Endodermal cell (in vitro differentiated cells): ENCODE measurements at regions not wholly inside any gene's neighbourhood (a gene's known extent, or its start where the extent isn't known, plus 50 kb on each side); places are given as distances from the start of the nearest gene placed in this dataset.

Experiments used
- DNase-seq: peaks from one replicate; pipeline ENCODE4 v3.0.0-alpha.2; 2017
- H3K27ac ChIP-seq: 2 replicates; pipeline ENCODE4 v1.5.1; 2013; ENCODE audit warnings: mild to moderate bottlenecking, low read depth, low read length, moderate library complexity
- H3K27me3 ChIP-seq: 2 replicates; pipeline ENCODE4 v1.6.1; 2013; ENCODE audit warnings: mild to moderate bottlenecking, low read length, moderate library complexity; ENCODE audit not compliant: insufficient read depth, control insufficient read depth, poor library complexity, severe bottlenecking
- H3K36me3 ChIP-seq: 2 replicates; pipeline ENCODE4 v1.7.0; 2013; ENCODE audit warnings: mild to moderate bottlenecking, low read length, moderate library complexity; ENCODE audit not compliant: control insufficient read depth, insufficient read depth
- H3K4me1 ChIP-seq: one replicate; pipeline ENCODE4 v1.7.0; 2013; ENCODE audit warnings: low read length; ENCODE audit not compliant: control insufficient read depth, insufficient read depth
- H3K4me3 ChIP-seq: 2 replicates; pipeline ENCODE4 v1.5.1; 2013; ENCODE audit warnings: mild to moderate bottlenecking, low read length, moderate library complexity
- H3K9ac ChIP-seq: 2 replicates; pipeline ENCODE4 v1.6.1; 2013; ENCODE audit warnings: mild to moderate bottlenecking, low read length, moderate library complexity; ENCODE audit not compliant: poor library complexity, severe bottlenecking; ENCODE audit errors: extremely low read depth
- H3K9me3 ChIP-seq: 2 replicates; pipeline ENCODE4 v1.6.1; 2013; ENCODE audit warnings: mild to moderate bottlenecking, low read length, moderate library complexity; ENCODE audit not compliant: control insufficient read depth
- H3K27ac Mint-ChIP-seq: 2 replicates; pipeline ENCODE4 v1.8.0; 2020; ENCODE audit warnings: mixed read lengths
- H3K27me3 Mint-ChIP-seq: 2 replicates; pipeline ENCODE4 v1.8.0; 2021; ENCODE audit warnings: mild to moderate bottlenecking, mixed read lengths; ENCODE audit not compliant: insufficient read depth
- H3K36me3 Mint-ChIP-seq: 2 replicates; pipeline ENCODE4 v1.8.0; 2020; ENCODE audit warnings: low read depth, mixed read lengths
- H3K4me1 Mint-ChIP-seq: 2 replicates; pipeline ENCODE4 v1.8.0; 2020; ENCODE audit warnings: mixed read lengths
- H3K4me3 Mint-ChIP-seq: 2 replicates; pipeline ENCODE4 v1.8.0; 2020; ENCODE audit warnings: mild to moderate bottlenecking, moderate library complexity, mixed read lengths
- H3K9me3 Mint-ChIP-seq: 2 replicates; pipeline ENCODE4 v1.8.0; 2020; ENCODE audit warnings: mild to moderate bottlenecking, mixed read lengths
- CTCF ChIP-seq: fragments of 200-600 bp; sonication (generic); conservative IDR thresholded peaks from 2 replicates; pipeline ENCODE4 v1.5.0; 2021; ENCODE audit warnings: antibody characterized with exemption, mild to moderate bottlenecking
- WGBS, 2 experiments: methylation state at CpG; one replicate each; pipeline versions ENCODE4 v1.1.5 to v1.1.7; 2013; ENCODE audit warnings: missing lambda C conversion rate in 2 of 2, mixed read lengths in 1 of 2; ENCODE audit not compliant: insufficient coverage in 1 of 2, insufficient read length in 1 of 2; 5-methylcytosine and 5-hydroxymethylcytosine counted together

GRCh38 chr4:130141651-130142050 is 1045.7 kb downstream of the C4orf33 start:
- H3K4me1 ChIP-seq, result no peaks in the 10 kb centered on the region
- no peak overlapping the region for H3K4me3 ChIP-seq
- no peaks in the 10 kb centered on the region for H3K27me3 ChIP-seq
- no peak for DNase-seq
- H3K27me3 Mint-ChIP-seq, result no peaks in the 10 kb centered on the region
- no peak overlapping the region for H3K27ac ChIP-seq
- no peak overlapping the region for H3K9ac ChIP-seq
- H3K27ac Mint-ChIP-seq, result no peak overlapping the region
- no peaks in the 10 kb centered on the region for H3K9me3 ChIP-seq
- 65 to 74% methylated on average over 5 of the region's 7 CpGs for WGBS, 2 experiments
- no peaks in the 10 kb centered on the region for H3K9me3 Mint-ChIP-seq
- H3K4me1 Mint-ChIP-seq, result no peaks in the 10 kb centered on the region
- no peaks in the 10 kb centered on the region for H3K36me3 Mint-ChIP-seq
- no peak for TF ChIP-seq CTCF
- no peaks in the 10 kb centered on the region for H3K36me3 ChIP-seq
- H3K4me3 Mint-ChIP-seq, result no peak overlapping the region

- Histone ChIP-seq H3K27ac (no peak overlapping the region), H3K4me3 (no peak overlapping the region), H3K9me3 (no peaks in the 10 kb centered on the region), H3K9ac (no peak overlapping the region), H3K4me1 (no peaks in the 10 kb centered on the region), H3K36me3 (no peaks in the 10 kb centered on the region), H3K27me3 (no peaks in the 10 kb centered on the region)
- 100% methylated on average over 1 of the region's 1 CpG for WGBS, 2 experiments
- DNase-seq, result no peak
- no peaks in the 10 kb centered on the region for H3K27me3 Mint-ChIP-seq
- H3K9me3 Mint-ChIP-seq, result no peaks in the 10 kb centered on the region
- no peak overlapping the region for H3K4me3 Mint-ChIP-seq
- H3K36me3 Mint-ChIP-seq, result no peaks in the 10 kb centered on the region
- no peak overlapping the region for H3K27ac Mint-ChIP-seq
- peaks cover 12% of the 10 kb centered on the region for H3K4me1 Mint-ChIP-seq
- TF ChIP-seq CTCF, result no peak
Observed at GRCh38 chr4:130143656-130144055, 1047.7 kb downstream of the C4orf33 start.

GRCh38 chr4:130146773-130147172 is 1050.8 kb downstream of the C4orf33 start:
- no peaks in the 10 kb centered on the region for H3K36me3 Mint-ChIP-seq

More at GRCh38 chr4:130146773-130147172, 1050.8 kb downstream of the C4orf33 start:
- WGBS, 2 experiments, result 92 to 100% methylated on average over 1 to 2 of the region's 2 CpGs
- Mint-ChIP-seq H3K4me3 (no peak overlapping the region), H3K9me3 (no peaks in the 10 kb centered on the region), H3K27ac (no peak overlapping the region), H3K27me3 (no peaks in the 10 kb centered on the region), H3K4me1 (peaks cover 17% of the 10 kb centered on the region)
- Histone ChIP-seq H3K27ac (no peak overlapping the region), H3K4me3 (no peak overlapping the region), H3K36me3 (no peaks in the 10 kb centered on the region), H3K4me1 (no peaks in the 10 kb centered on the region), H3K9me3 (no peaks in the 10 kb centered on the region), H3K27me3 (no peaks in the 10 kb centered on the region), H3K9ac (no peak overlapping the region)
- no peak for DNase-seq
- no peak for TF ChIP-seq CTCF
